GM23338 (cell line): ENCODE measurements at regions not wholly inside any gene's neighbourhood (a gene's known extent, or its start where the extent isn't known, plus 50 kb on each side); places are given as distances from the start of the nearest gene placed in this dataset.

ENCODE experiments used
- ATAC-seq: fragments of 200-7000 bp; cut with Tn5 transposase; 3 replicates; pipeline ENCODE4 v1.9.1; 2020
- DNase-seq: peaks from one replicate; pipeline ENCODE4 v3.0.0-alpha.2; 2015; ENCODE audit warnings: low spot score
- H2AFZ ChIP-seq: fragments of 200-600 bp; sonication (generic); 2 replicates; pipeline ENCODE4 v1.8.0; 2016; ENCODE audit warnings: antibody characterized with exemption, mild to moderate bottlenecking, moderate library complexity
- H3F3A ChIP-seq: fragments of 200-600 bp; sonication (generic); replicated peaks from 2 replicates; pipeline ENCODE4 v1.8.0; 2017; ENCODE audit warnings: antibody characterized with exemption, mixed run types, low read depth
- H3K27ac ChIP-seq: fragments of 200-600 bp; sonication (generic); 2 replicates; pipeline ENCODE4 v1.6.1; 2016; ENCODE audit warnings: low read depth
- H3K27me3 ChIP-seq: fragments of 200-600 bp; sonication (generic); 2 replicates; pipeline ENCODE4 v1.8.0; 2016; ENCODE audit warnings: mild to moderate bottlenecking, mixed run types, moderate library complexity; ENCODE audit not compliant: insufficient read depth
- H3K36me3 ChIP-seq: fragments of 200-600 bp; sonication (generic); 2 replicates; pipeline ENCODE4 v1.8.0; 2016; ENCODE audit warnings: mild to moderate bottlenecking; ENCODE audit not compliant: insufficient read depth
- H3K4me1 ChIP-seq: fragments of 200-600 bp; sonication (generic); 2 replicates; pipeline ENCODE4 v1.8.0; 2016; ENCODE audit warnings: mild to moderate bottlenecking, moderate library complexity; ENCODE audit not compliant: insufficient read depth
- H3K4me2 ChIP-seq: fragments of 200-600 bp; sonication (generic); 2 replicates; pipeline ENCODE4 v1.7.1; 2017; ENCODE audit warnings: mixed run types
- H3K4me3 ChIP-seq: fragments of 200-600 bp; sonication (generic); 2 replicates; pipeline ENCODE4 v1.6.1; 2016; ENCODE audit warnings: mixed run types
- H3K79me2 ChIP-seq: fragments of 200-600 bp; sonication (generic); replicated peaks from 2 replicates; pipeline ENCODE4 v1.8.0; 2017; ENCODE audit warnings: mild to moderate bottlenecking; ENCODE audit not compliant: insufficient read depth
- H3K9me2 ChIP-seq: fragments of 200-600 bp; sonication (generic); 2 replicates; pipeline ENCODE4 v1.8.0; 2017; ENCODE audit not compliant: insufficient read depth
- H4K20me1 ChIP-seq: fragments of 200-600 bp; sonication (generic); replicated peaks from 2 replicates; pipeline ENCODE4 v1.8.0; 2017; ENCODE audit warnings: mild to moderate bottlenecking; ENCODE audit not compliant: insufficient read depth
- H3K27ac Mint-ChIP-seq: 2 replicates; pipeline ENCODE4 v1.8.0; 2020; ENCODE audit warnings: inconsistent platforms, mild to moderate bottlenecking, moderate library complexity, mixed read lengths
- H3K27me3 Mint-ChIP-seq: 3 replicates; pipeline ENCODE4 v1.8.0; 2022; ENCODE audit warnings: low read depth, mild to moderate bottlenecking, moderate library complexity, mixed read lengths, inconsistent platforms; ENCODE audit not compliant: insufficient read depth, poor library complexity
- H3K36me3 Mint-ChIP-seq: 3 replicates; pipeline ENCODE4 v1.8.0; 2021; ENCODE audit warnings: low read depth, mild to moderate bottlenecking, inconsistent platforms, moderate library complexity, mixed read lengths
- H3K4me1 Mint-ChIP-seq: 3 replicates; pipeline ENCODE4 v1.8.0; 2020; ENCODE audit warnings: mild to moderate bottlenecking, inconsistent platforms, mixed read lengths
- H3K4me3 Mint-ChIP-seq: 3 replicates; pipeline ENCODE4 v1.8.0; 2021; ENCODE audit warnings: moderate library complexity, mild to moderate bottlenecking, inconsistent platforms, mixed read lengths
- H3K9me3 Mint-ChIP-seq: 3 replicates; pipeline ENCODE4 v1.8.0; 2020; ENCODE audit warnings: moderate library complexity, mild to moderate bottlenecking, inconsistent platforms, mixed read lengths
- CREB1 ChIP-seq: fragments of 250-450 bp; sonication (Bioruptor Pico); IDR thresholded peaks from 2 replicates; pipeline ENCODE4 v1.5.0; 2020; ENCODE audit warnings: low read depth, mild to moderate bottlenecking, moderate library complexity
- CTCF ChIP-seq, 2 experiments: fragments of 200-600 bp in 1 of 2; sonication (generic) in 1 of 2; conservative IDR thresholded peaks; 2 replicates each; pipeline versions ENCODE4 v1.5.1 to v1.6.1; 2016 to 2017; ENCODE audit warnings: antibody characterized with exemption in 2 of 2, low read depth in 2 of 2, mild to moderate bottlenecking in 2 of 2, moderate library complexity in 1 of 2
- ETS1 ChIP-seq: IDR thresholded peaks from 2 replicates; pipeline ENCODE4 v1.6.1; 2016; ENCODE audit warnings: antibody characterized with exemption
- EZH2 ChIP-seq: fragments of 200-600 bp; sonication (generic); IDR thresholded peaks from one replicate; pipeline ENCODE4 v1.8.0; 2017; ENCODE audit warnings: antibody characterized with exemption, mild to moderate bottlenecking, low read depth; ENCODE audit not compliant: unreplicated experiment
- EZH2phosphoT487 ChIP-seq: fragments of 200-600 bp; sonication (generic); IDR thresholded peaks from one replicate; pipeline ENCODE4 v1.8.1; 2018; ENCODE audit warnings: antibody characterized with exemption; ENCODE audit not compliant: unreplicated experiment
- JUNB ChIP-seq: IDR thresholded peaks from one replicate; pipeline ENCODE4 v1.6.1; 2016; ENCODE audit warnings: antibody characterized with exemption; ENCODE audit not compliant: unreplicated experiment
- NANOG ChIP-seq: IDR thresholded peaks from 2 replicates; pipeline ENCODE4 v1.6.1; 2016; ENCODE audit warnings: antibody characterized with exemption, borderline replicate concordance
- POLR2AphosphoS5 ChIP-seq: IDR thresholded peaks from 2 replicates; pipeline ENCODE4 v1.6.1; 2016; ENCODE audit warnings: antibody characterized with exemption, low read depth
- REST ChIP-seq: IDR thresholded peaks from one replicate; pipeline ENCODE4 v1.6.1; 2018; ENCODE audit warnings: antibody characterized with exemption; ENCODE audit not compliant: unreplicated experiment
- STAT1 ChIP-seq: IDR thresholded peaks from one replicate; pipeline ENCODE4 v1.6.1; 2016; ENCODE audit warnings: antibody characterized with exemption; ENCODE audit not compliant: unreplicated experiment
- ZNF114 ChIP-seq: fragments of 250-450 bp; sonication (Bioruptor Pico); IDR thresholded peaks from 2 replicates; pipeline ENCODE4 v1.5.0; 2020; ENCODE audit warnings: mild to moderate bottlenecking, moderate library complexity
- ZNF331 ChIP-seq: fragments of 250-450 bp; sonication (Bioruptor Pico); IDR thresholded peaks from 2 replicates; pipeline ENCODE4 v1.5.0; 2020; ENCODE audit warnings: low read depth, mild to moderate bottlenecking, moderate library complexity
- ZNF462 ChIP-seq: fragments of 250-450 bp; sonication (Bioruptor Pico); IDR thresholded peaks from 2 replicates; pipeline ENCODE4 v1.5.0; 2020; ENCODE audit warnings: mild to moderate bottlenecking, moderate library complexity

- H3K27me3 Mint-ChIP-seq = no peaks in the 10 kb centered on the region
- Histone ChIP-seq H4K20me1 (no peaks in the 10 kb centered on the region), H3K27me3 (no peaks in the 10 kb centered on the region), H3K4me2 (no peak overlapping the region), H3K27ac (no peak overlapping the region), H3K4me1 (peaks cover 7% of the 10 kb centered on the region), H3K79me2 (no peaks in the 10 kb centered on the region), H3F3A (no peaks in the 10 kb centered on the region), H2AFZ (no peak overlapping the region), H3K9me2 (peaks cover 3% of the 10 kb centered on the region; the same call in 1 of the 2 replicates), H3K36me3 (no peaks in the 10 kb centered on the region), H3K4me3 (no peak overlapping the region)
- DNase-seq (no peak), ATAC-seq (no peak)
- TF ChIP-seq STAT1 (no peak), POLR2AphosphoS5 (no peak), CTCF (conservative IDR thresholded peaks at IDR 0.05; ENCODE audit: low read depth in 2 of 2) (no peak), EZH2 (no peak), ETS1 (no peak), ZNF462 (CRISPR knock-in tag) (no peak), JUNB (no peak), EZH2phosphoT487 (no peak), NANOG (no peak), CREB1 (CRISPR knock-in tag) (no peak), ZNF331 (CRISPR knock-in tag) (no peak), REST (no peak), ZNF114 (CRISPR knock-in tag) (no peak)
- peaks cover 17% of the 10 kb centered on the region for H3K4me1 Mint-ChIP-seq
- H3K4me3 Mint-ChIP-seq = no peak overlapping the region
- no peaks in the 10 kb centered on the region for H3K36me3 Mint-ChIP-seq
- no peak overlapping the region for H3K27ac Mint-ChIP-seq
- H3K9me3 Mint-ChIP-seq = no peaks in the 10 kb centered on the region
Observed at GRCh38 chr11:88418508-88418907, 81.0 kb upstream of the CTSC start.
